BJ (cell line): ENCODE measurements at regions not wholly inside any gene's neighbourhood (a gene's known extent, or its start where the extent isn't known, plus 50 kb on each side); places are given as distances from the start of the nearest gene placed in this dataset.

ENCODE experiments used
- CTCF ChIA-PET: fragments of 350-600 bp; formaldehyde crosslinking; extraction: SDS; loops from one replicate; lab custom pipeline; 2021; ENCODE audit warnings: antibody characterized with exemption, inconsistent platforms; lab: Yijun Ruan, JAX
- POLR2A ChIA-PET: fragments of 300-600 bp; sonication (Branson Sonifier 250); formaldehyde crosslinking; extraction: SDS; loops from one replicate; lab custom pipeline; 2021; ENCODE audit warnings: antibody characterized with exemption; lab: Charles Lee
- DNase-seq: peaks from one replicate; pipeline ENCODE4 v3.0.0-alpha.2; 2011; ENCODE audit warnings: low read depth
- H3K27me3 ChIP-seq: 2 replicates; pipeline ENCODE4 v1.6.0; 2011; ENCODE audit warnings: low read length; ENCODE audit not compliant: control insufficient read depth, insufficient read depth
- H3K36me3 ChIP-seq: 2 replicates; pipeline ENCODE4 v1.5.1; 2011; ENCODE audit warnings: low read length; ENCODE audit not compliant: control insufficient read depth, insufficient read depth
- H3K4me3 ChIP-seq: 2 replicates; pipeline ENCODE4 v1.5.1; 2011; ENCODE audit warnings: low read depth, mild to moderate bottlenecking, control low read depth, low read length
- TF ChIP-seq, protein P1 (sequence below): IDR thresholded peaks from 2 replicates; pipeline ENCODE4 v1.5.1; 2011; ENCODE audit warnings: low read depth, mild to moderate bottlenecking, control low read depth, inconsistent platforms, low read length, moderate library complexity; ENCODE audit not compliant: insufficient read depth

DNA sequence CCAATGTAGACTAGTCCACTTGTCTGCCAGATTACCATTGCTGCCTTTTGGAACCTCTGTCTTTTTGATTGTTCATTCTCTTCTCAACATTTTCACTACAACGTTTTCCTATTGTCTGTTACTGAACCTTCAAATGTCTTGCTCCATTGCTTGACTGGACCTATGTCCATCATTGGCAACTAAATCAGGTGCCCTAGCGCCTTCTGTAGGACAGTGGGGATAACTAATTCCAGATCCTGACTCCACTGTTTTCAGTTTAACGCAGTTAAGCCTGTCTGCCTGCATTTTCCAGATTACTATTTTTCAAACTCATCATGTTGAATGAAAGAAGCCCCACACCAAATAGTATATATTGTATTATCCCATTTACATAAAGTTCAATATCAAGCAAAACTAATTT, 433.6 kb downstream of the RNF144B start:
- Histone ChIP-seq H3K4me3 (no peak overlapping the region), H3K36me3 (no peaks in the 10 kb centered on the region), H3K27me3 (no peaks in the 10 kb centered on the region)
- no peak for DNase-seq
- TF ChIP-seq, protein P1, sequence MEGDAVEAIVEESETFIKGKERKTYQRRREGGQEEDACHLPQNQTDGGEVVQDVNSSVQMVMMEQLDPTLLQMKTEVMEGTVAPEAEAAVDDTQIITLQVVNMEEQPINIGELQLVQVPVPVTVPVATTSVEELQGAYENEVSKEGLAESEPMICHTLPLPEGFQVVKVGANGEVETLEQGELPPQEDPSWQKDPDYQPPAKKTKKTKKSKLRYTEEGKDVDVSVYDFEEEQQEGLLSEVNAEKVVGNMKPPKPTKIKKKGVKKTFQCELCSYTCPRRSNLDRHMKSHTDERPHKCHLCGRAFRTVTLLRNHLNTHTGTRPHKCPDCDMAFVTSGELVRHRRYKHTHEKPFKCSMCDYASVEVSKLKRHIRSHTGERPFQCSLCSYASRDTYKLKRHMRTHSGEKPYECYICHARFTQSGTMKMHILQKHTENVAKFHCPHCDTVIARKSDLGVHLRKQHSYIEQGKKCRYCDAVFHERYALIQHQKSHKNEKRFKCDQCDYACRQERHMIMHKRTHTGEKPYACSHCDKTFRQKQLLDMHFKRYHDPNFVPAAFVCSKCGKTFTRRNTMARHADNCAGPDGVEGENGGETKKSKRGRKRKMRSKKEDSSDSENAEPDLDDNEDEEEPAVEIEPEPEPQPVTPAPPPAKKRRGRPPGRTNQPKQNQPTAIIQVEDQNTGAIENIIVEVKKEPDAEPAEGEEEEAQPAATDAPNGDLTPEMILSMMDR = no peak
- ChIA-PET CTCF (no interaction called here), POLR2A (no interaction called here)

DNA sequence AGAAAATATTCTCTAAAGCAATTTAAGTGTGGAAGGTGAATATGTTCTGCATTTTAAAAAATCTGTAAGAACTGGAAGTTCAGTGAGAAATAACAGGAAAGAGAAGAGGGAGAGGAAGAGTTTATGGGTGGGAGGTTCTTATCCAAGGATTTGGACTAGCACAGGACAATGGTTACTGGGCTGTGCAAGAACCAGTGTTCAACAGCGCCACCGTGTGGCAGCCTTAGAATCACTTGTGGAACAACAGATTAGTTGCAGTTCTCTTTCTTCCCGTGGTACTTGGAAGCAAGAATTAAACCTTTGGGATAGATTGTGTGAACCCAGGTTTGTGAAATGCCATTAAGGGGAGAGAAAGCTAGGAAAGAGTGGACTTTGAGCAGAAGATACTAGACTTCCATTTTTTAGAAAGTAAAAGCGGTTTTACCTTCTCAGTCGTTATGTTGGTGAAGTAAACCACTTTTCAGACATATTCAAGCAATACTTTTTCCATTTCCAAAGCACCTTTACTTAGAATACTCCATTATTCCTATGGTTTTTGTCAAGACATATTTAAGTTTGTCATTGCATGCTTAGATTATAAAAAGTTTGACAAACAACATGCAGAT, 436.7 kb downstream of the RNF144B start:
- DNase-seq = no peak
- POLR2A ChIA-PET = no interaction called here
- TF ChIP-seq, protein P1 = peak; percentile 36; the same call in 1 of the 2 replicates
- Histone ChIP-seq H3K36me3 (no peaks in the 10 kb centered on the region), H3K27me3 (no peaks in the 10 kb centered on the region), H3K4me3 (no peak overlapping the region)
- CTCF ChIA-PET = no interaction called here

DNA sequence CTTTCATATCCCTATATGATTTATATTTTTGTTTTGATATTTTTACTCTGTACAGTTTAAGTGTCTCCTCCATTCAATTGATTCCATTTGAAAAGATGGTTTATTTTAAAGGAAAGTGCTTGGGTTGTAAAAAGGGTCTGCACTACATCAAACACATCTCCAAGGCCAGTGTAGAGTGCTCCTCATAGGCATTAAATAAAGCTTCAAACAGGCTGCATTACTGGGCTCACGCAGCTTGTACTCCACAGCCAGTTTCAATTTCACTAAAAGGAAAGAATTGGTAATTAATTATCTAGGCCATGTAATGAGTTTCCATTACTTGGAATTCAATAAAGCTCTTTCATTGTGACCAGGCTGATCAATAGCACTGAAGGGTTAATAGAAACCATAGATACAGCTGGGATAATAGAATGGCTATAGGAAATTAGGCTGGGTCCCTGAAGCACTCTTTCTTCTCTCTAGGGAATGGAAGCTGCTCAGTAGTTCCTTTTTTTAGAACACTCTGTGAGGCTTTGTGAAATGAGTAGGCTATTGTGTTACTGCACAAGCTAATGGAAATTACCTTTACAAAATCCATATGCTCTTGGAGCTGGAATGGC, 442.2 kb downstream of the RNF144B start:
- TF ChIP-seq, protein P1 = no peak
- CTCF ChIA-PET = no interaction called here
- POLR2A ChIA-PET = no interaction called here
- no peak for DNase-seq
- no peaks in the 10 kb centered on the region for H3K27me3 ChIP-seq
- no peak overlapping the region for H3K4me3 ChIP-seq
- H3K36me3 ChIP-seq = no peaks in the 10 kb centered on the region

- TF ChIP-seq, protein P1 = no peak
- no peaks in the 10 kb centered on the region for H3K36me3 ChIP-seq
- no peaks in the 10 kb centered on the region for H3K27me3 ChIP-seq
- no peak overlapping the region for H3K4me3 ChIP-seq
- DNase-seq = no peak
- ChIA-PET CTCF (no interaction called here), POLR2A (no interaction called here)
These were observed 448.8 kb downstream of the RNF144B start for GRCh38 chr6:18835976-18836375.

DNA sequence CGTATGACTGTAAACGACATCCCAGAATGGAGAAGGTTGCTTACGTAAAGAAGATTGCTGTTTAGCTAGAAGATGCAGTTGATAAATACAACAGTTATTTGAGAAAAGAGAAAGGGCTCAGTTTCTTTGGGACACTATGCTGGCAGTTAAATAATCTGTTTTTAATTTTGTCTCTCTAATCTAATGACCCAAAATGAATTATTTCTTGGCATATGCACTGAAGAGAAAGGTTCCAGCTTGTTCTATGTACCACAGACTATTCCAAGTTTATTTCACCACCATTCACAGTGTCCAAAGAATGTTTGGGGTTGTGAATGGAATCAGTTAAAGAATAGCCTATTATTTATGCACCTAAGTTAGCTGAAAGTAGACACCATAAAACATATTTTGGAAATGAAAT, 449.9 kb downstream of the RNF144B start:
- POLR2A ChIA-PET = no interaction called here
- no peak for DNase-seq
- H3K36me3 ChIP-seq = no peaks in the 10 kb centered on the region
- H3K4me3 ChIP-seq = no peak overlapping the region
- TF ChIP-seq, protein P1 = no peak
- H3K27me3 ChIP-seq = no peaks in the 10 kb centered on the region
- CTCF ChIA-PET = no interaction called here
